Cardiac fibroblast (primary cell): ENCODE measurements at regions not wholly inside any gene's neighbourhood (a gene's known extent, or its start where the extent isn't known, plus 50 kb on each side); places are given as distances from the start of the nearest gene placed in this dataset.

ENCODE experiments used
- DNase-seq, 2 donors: peaks; one replicate each; pipeline versions ENCODE4 v3.0.0 to v3.0.0-alpha.2; 2010; ENCODE audit warnings: low read depth in 2 of 2
- H3K4me3 ChIP-seq, 2 donors: replicated peaks in 1 of 2; 1 replicate in 1 of 2; 2 replicates in 1 of 2; pipeline ENCODE4 v1.5.1; 2011; ENCODE audit warnings: low read depth in 2 of 2, low read length in 2 of 2, mild to moderate bottlenecking in 2 of 2, moderate library complexity in 1 of 2
- TF ChIP-seq, protein P1 (sequence below): IDR thresholded peaks from one replicate; pipeline ENCODE4 v1.5.1; 2011; ENCODE audit warnings: low read depth, mild to moderate bottlenecking, low read length, inconsistent platforms

DNA sequence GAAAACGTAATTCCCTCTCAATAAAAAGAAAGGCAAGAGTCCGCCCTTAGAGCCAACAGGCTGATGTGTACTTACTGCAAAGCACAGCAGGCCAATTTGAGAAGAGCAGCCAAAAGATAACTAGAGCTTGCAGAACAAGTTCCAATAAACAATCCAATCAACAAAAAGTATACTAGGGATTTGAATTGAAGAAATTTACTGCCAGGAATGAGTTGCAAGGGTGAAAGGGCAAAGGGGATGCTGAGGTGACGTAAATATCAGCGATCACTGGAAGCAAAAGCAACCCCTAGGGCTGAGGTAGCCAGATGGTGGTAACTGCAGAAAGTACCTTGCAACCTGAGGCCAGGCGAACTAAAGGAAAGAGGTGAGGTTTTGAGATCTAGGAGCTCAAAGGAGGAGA is 152.1 kb upstream of the TENM3 start:
- TF ChIP-seq, protein P1, sequence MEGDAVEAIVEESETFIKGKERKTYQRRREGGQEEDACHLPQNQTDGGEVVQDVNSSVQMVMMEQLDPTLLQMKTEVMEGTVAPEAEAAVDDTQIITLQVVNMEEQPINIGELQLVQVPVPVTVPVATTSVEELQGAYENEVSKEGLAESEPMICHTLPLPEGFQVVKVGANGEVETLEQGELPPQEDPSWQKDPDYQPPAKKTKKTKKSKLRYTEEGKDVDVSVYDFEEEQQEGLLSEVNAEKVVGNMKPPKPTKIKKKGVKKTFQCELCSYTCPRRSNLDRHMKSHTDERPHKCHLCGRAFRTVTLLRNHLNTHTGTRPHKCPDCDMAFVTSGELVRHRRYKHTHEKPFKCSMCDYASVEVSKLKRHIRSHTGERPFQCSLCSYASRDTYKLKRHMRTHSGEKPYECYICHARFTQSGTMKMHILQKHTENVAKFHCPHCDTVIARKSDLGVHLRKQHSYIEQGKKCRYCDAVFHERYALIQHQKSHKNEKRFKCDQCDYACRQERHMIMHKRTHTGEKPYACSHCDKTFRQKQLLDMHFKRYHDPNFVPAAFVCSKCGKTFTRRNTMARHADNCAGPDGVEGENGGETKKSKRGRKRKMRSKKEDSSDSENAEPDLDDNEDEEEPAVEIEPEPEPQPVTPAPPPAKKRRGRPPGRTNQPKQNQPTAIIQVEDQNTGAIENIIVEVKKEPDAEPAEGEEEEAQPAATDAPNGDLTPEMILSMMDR, result no peak
- no peak overlapping the region for H3K4me3 ChIP-seq
- DNase-seq, result no peak

DNA sequence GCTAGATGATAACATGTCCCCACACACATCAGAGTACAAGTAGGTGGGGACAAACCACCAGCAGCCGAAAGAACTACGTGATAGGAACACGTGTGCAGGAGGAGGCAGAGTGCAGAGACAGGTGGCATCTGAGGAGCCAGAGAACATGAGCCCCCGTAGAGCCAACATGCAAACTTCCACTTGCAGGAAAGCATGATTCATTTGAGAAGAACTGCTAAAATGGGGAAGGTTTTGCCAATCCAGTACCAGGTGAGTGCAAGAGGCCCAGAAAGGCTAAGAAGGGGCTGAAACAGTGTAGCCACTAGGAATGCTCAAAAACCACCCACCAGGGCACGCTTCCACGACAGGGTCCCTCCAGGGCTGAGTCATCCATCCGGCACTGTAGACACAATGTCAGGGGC is 149.8 kb upstream of the TENM3 start:
- TF ChIP-seq, protein P1, result no peak
- DNase-seq, result no peak
- no peak overlapping the region for H3K4me3 ChIP-seq

DNA sequence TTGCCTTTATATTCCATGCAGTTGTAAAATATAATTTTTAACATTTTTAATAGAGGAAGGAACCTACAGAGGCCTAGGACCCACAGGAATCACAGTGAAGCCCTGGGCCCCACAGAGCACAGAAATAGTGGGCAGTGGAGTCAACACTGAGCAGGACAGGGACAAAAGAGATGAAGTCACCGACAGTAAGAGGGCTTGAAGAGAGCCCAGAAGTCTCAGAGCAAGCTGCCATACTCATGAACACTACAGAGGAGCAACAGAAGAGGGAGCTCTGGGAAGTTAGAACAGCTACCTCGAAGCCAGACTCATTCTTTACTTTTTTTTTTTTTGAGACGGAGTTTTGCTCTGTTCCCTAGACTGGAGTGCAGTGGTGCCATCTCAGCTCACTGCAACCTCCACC is 149.3 kb upstream of the TENM3 start:
- TF ChIP-seq, protein P1, result no peak
- no peak overlapping the region for H3K4me3 ChIP-seq
- no peak for DNase-seq

DNA sequence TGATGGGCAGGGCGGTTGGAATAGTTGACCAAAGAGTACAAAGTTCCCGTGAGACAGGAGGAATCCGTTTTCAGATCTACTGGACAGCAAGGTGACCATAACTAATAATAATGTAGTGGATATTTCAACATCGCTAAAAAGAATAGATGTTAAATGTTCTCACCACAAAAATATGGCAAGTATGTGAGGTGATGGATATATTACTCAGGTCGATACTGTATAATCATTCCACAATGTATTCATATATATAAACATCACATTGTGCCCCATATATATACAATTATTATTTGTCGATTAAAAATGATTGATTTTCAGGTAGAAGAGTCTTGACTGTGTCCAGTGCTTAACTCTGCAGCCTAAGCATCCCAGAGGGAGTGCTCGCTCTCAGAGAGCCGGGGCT is 141.6 kb upstream of the TENM3 start:
- no peak overlapping the region for H3K4me3 ChIP-seq
- TF ChIP-seq, protein P1, result no peak

DNA sequence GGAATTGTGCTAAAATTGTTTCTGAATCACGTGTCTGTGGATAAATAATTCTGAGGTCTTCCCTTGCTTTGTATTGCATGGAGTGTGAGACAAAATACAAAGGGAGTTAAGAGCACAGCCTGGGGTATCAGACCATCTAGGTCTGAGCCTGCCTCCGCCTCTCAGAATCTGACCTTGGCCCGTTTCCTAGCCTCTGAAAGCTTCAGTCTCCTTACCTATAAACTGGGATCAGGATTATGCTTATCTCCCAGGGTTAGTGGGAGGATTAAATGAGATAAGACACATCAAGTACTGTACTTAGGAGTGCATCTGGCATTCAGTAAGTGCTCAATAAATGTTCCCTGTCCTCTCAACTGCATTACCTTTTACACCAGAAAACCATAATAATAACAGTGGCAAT is 140.6 kb upstream of the TENM3 start:
- DNase-seq, result no peak
- no peak overlapping the region for H3K4me3 ChIP-seq
- TF ChIP-seq, protein P1, result no peak

More for the DNA sequence above, 141.6 kb upstream of the TENM3 start:
- DNase-seq, result no peak

DNA sequence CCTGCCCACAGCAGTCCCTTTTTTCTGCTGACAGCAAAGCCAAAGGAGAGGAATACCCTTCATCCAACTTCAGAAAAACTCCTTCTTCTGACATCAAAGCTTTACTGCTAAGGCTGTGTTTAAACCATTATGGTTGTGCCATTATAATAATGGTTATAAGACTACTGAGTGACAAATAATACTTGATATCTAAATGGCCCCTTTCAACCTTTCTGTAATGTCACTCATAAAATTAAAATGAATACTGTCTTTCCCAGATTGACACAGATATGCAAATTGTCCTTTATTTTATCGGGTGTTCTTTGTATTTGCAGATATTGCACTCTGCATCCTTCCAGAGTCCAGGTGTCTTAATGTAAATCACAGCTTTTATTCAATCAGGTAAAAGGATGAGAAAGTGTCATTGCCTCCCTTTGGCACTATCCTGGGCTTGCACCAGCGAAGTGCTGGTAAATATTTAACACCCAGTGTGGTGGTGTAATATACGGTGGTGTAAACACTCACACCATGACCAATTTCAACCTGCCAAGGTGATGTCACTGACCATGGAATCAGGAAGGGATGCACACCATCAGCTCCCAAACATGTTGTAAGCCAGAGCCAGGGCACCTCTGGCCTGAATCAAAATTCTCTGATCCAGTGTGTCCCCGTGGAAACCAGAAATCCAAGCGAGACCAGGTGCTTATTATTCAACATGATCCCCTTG is 139.4 kb upstream of the TENM3 start:
- DNase-seq, result no peak
- TF ChIP-seq, protein P1, result no peak
- H3K4me3 ChIP-seq, result no peak overlapping the region

DNA sequence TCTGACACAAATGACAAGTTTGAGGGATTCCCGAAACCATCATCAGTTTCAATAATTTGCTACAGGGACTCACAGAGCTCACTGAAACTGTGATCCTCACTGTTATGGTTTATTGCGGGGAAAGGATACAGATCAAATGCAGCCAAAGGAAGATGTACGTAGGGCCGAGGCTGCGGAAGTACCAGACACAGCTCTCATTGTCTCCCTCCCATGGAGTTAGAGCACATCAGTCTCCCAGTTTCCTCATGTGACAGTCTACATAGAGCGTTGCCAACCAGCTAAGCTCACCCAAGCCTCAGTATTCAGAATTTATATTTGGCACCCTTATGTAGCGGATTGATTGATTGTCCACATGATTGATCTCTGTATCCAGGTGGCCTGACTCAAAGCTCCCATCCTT is 137.8 kb upstream of the TENM3 start:
- TF ChIP-seq, protein P1, result no peak
- DNase-seq, result no peak
- no peak overlapping the region for H3K4me3 ChIP-seq
